ENCODE measurements at regions not wholly inside any gene's neighbourhood (a gene's known extent, or its start where the extent isn't known, plus 50 kb on each side); places are given as distances from the start of the nearest gene placed in this dataset.

DNA sequence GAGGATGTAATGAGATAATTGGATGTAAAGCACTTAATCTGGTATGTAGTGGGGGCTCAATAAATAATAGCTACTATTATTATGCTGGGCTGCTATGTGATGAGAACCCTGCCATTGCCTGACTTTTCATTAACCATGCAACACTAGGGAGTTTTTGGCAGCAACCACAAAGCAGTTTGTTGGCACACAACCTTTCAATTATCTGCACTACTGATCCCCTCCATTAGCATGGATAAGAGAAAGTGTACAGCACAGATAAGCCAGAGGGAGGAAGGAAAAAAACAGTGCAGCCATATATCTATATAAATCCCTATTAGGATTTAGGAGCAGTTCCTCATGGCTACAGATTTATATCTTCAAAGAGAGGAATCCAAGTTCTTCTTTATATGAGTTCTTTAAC lies 498.5 kb downstream of the NUF2 start:
- Histone ChIP-seq H3K4me3 (no peak overlapping the region), H3K27ac (no peak overlapping the region)
- TF ChIP-seq, protein P1, sequence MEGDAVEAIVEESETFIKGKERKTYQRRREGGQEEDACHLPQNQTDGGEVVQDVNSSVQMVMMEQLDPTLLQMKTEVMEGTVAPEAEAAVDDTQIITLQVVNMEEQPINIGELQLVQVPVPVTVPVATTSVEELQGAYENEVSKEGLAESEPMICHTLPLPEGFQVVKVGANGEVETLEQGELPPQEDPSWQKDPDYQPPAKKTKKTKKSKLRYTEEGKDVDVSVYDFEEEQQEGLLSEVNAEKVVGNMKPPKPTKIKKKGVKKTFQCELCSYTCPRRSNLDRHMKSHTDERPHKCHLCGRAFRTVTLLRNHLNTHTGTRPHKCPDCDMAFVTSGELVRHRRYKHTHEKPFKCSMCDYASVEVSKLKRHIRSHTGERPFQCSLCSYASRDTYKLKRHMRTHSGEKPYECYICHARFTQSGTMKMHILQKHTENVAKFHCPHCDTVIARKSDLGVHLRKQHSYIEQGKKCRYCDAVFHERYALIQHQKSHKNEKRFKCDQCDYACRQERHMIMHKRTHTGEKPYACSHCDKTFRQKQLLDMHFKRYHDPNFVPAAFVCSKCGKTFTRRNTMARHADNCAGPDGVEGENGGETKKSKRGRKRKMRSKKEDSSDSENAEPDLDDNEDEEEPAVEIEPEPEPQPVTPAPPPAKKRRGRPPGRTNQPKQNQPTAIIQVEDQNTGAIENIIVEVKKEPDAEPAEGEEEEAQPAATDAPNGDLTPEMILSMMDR (IDR thresholded peaks at IDR 0.05) = no peak
- no peak for DNase-seq (ENCODE audit: low spot score)

DNA sequence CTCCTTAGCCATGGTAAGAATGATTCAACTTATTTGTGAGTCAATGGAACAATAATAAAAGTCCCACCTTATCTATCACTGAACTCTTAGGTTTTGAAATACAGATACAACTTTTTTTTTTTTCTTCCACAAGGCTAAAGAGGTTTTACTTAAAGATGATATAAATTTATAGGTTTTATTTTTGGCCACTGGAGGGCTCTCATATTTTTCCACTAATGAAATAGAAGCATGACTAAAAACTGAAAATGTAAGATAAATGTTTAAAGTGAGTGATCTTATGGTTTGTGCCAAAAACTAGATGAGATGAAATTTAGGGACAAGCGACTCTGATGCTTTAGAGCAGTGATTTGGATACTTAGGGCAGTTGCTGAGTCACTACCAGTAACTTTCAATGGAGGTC lies 499.0 kb downstream of the NUF2 start:
- Histone ChIP-seq H3K4me3 (no peak overlapping the region), H3K27ac (no peak overlapping the region)
- TF ChIP-seq, protein P1 (IDR thresholded peaks at IDR 0.05) = no peak
- DNase-seq (ENCODE audit: low spot score) = no peak

DNA sequence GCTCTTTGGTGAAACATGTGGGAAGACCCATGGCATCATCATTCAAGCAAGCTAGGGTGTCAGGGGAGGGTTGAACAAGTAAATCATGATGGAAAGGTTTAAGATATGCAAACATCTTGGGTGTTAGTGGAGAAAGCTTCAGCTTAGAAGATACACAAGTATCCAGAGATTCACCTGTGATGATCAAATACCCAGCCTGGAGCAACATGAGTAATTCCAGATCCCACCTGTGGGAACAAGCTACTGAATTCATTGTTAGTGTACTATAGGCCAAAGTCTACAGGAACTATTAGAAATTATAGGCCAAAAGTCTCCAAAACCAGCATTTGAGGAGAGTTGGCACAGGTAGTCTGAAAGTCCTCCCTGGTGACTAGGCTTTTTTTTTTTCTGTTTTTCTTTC lies 499.9 kb downstream of the NUF2 start:
- H3K4me3 ChIP-seq = no peak overlapping the region
- DNase-seq (ENCODE audit: low spot score) = no peak
- no peak overlapping the region for H3K27ac ChIP-seq
- TF ChIP-seq, protein P1 (IDR thresholded peaks at IDR 0.05) = no peak

DNA sequence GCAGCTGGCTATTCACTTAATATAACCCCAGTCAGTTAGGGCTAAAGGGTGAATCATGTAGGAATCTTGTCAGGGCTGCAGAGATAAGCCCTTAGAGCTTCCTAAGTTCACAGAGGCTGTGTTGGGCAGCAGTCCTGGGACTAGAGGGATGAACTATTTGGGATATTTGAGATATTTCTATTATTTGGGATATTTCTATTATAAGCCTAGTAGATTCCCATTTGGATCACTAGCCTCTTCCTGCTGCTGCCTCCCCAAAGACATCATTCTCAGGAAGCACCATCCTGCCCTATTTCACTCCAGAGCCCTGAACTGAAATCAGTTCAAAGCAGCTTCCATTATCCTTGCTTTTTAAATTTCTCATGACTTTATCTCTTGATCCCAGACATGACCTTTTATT lies 501.3 kb downstream of the NUF2 start:
- Histone ChIP-seq H3K4me3 (no peak overlapping the region), H3K27ac (no peak overlapping the region)
- no peak for DNase-seq (ENCODE audit: low spot score)
- TF ChIP-seq, protein P1 (IDR thresholded peaks at IDR 0.05) = no peak

DNA sequence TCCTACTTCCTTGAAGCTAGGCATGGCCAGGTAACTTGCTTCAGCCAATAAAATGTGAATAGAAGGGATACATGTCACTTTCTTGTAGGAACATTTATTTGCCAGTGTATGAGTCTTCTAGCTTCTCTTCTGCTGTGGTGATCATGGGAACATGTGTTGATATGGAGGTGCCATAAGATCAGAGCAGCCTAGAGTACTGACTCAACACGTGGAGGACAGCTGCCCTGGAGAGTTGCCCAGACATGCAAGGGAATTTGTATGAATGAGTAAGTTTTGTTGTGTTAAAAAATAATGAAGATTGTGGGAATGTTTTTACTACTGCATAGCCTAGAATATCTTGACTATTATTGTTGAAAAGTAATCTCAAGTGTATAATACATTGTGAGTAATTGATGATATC lies 502.3 kb downstream of the NUF2 start:
- TF ChIP-seq, protein P1 (IDR thresholded peaks at IDR 0.05) = no peak
- H3K4me3 ChIP-seq = no peak overlapping the region
- H3K27ac ChIP-seq = no peak overlapping the region
- no peak for DNase-seq (ENCODE audit: low spot score)

DNA sequence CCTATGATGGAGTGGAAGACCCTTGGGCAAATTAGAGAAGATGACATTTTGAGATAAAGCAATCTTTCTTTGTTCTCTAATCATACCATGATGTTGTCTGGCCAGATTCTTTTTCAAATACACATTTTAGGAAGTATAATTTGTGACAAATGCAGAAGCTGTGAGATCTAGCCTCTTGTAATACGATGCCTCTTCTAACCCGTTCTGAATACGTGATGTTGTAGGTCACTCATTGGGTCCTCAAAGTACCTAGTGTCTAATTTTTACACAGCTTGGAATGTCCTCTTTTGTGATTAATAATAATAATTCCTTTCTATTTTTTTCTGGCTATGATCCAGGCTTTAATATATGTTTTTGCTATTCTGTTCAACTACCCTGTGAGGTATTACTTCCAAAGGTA lies 502.7 kb downstream of the NUF2 start:
- DNase-seq (ENCODE audit: low spot score) = no peak
- H3K27ac ChIP-seq = no peak overlapping the region

DNA sequence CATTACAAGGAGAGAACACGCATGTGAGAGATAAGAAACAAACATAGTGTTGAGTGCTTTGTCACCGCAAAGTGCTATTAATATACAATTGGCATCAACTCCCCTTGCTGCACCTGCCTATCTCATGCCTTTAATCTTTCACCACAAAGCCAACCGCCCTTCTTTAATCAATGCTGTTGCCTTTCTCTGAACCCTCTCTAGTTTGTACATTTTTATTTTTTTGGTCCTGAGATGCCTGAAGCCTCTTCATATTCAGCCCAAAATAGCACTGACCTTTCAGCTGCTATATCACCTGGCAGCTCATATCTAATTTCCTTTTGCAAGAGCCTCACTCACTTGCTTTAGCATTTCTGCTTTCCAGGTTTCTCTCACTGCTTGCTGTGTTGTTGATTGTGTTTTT lies 504.7 kb downstream of the NUF2 start:
- TF ChIP-seq, protein P1 (IDR thresholded peaks at IDR 0.05) = no peak
- no peak overlapping the region for H3K4me3 ChIP-seq
- no peak for DNase-seq (ENCODE audit: low spot score)
- H3K27ac ChIP-seq = no peak overlapping the region

More for the DNA sequence above, 502.7 kb downstream of the NUF2 start:
- no peak overlapping the region for H3K4me3 ChIP-seq
- TF ChIP-seq, protein P1 (IDR thresholded peaks at IDR 0.05) = no peak

Data from coronary artery (tissue), 2 donors.